ENCODE measurements at regions not wholly inside any gene's neighbourhood (a gene's known extent, or its start where the extent isn't known, plus 50 kb on each side); places are given as distances from the start of the nearest gene placed in this dataset.

- DNase-seq = no peak
Measured at GRCh38 chr20:1784586-1784985, 110.6 kb upstream of the SIRPA start.

- no peak for DNase-seq
Measured at GRCh38 chr20:1783245-1783644, 112.0 kb upstream of the SIRPA start.

GRCh38 chr20:1782181-1782580 is 113.0 kb upstream of the SIRPA start:
- no peak for DNase-seq

- DNase-seq = no peak
Measured at GRCh38 chr20:1779567-1779966, 115.6 kb upstream of the SIRPA start.

GRCh38 chr20:1778338-1778737 is 116.9 kb upstream of the SIRPA start:
- no peak for DNase-seq

- DNase-seq = no peak
Measured at GRCh38 chr20:1777476-1777820, 117.8 kb upstream of the SIRPA start.

GRCh38 chr20:1776681-1777475 is 118.3 kb upstream of the SIRPA start:
- DNase-seq = peak; percentile 83

GRCh38 chr20:1775117-1775516 is 117.5 kb upstream of the SIRPG start:
- no peak for DNase-seq

GRCh38 chr20:1774479-1774878 is 116.9 kb upstream of the SIRPG start:
- DNase-seq = no peak

- DNase-seq = no peak
Measured at GRCh38 chr20:1773816-1774215, 116.2 kb upstream of the SIRPG start.

- no peak for DNase-seq
Measured at GRCh38 chr20:1769491-1769890, 111.9 kb upstream of the SIRPG start.

GRCh38 chr20:1766731-1767130 is 109.2 kb upstream of the SIRPG start:
- no peak for DNase-seq

GRCh38 chr20:1764136-1765033 is 106.8 kb upstream of the SIRPG start:
- DNase-seq = peak; percentile 31

- DNase-seq = no peak
Measured at GRCh38 chr20:1761598-1761997, 104.0 kb upstream of the SIRPG start.

GRCh38 chr20:1761116-1761515 is 103.5 kb upstream of the SIRPG start:
- no peak for DNase-seq

- DNase-seq = no peak
Measured at GRCh38 chr20:1758765-1759164, 101.2 kb upstream of the SIRPG start.

GRCh38 chr20:1757606-1758512 is 100.3 kb upstream of the SIRPG start:
- no peak for DNase-seq

GRCh38 chr20:1757072-1757471 is 99.5 kb upstream of the SIRPG start:
- no peak for DNase-seq

- no peak for DNase-seq
Measured at GRCh38 chr20:1754749-1755148, 97.2 kb upstream of the SIRPG start.

- DNase-seq = no peak
Measured at GRCh38 chr20:1754306-1754705, 96.7 kb upstream of the SIRPG start.

GRCh38 chr20:1752045-1752444 is 94.5 kb upstream of the SIRPG start:
- no peak for DNase-seq

GRCh38 chr20:1748777-1749176 is 91.2 kb upstream of the SIRPG start:
- DNase-seq = no peak

- DNase-seq = no peak
Measured at GRCh38 chr20:1747953-1748577, 90.5 kb upstream of the SIRPG start.

All from GOT3 (cell line).